Liver (tissue), 3 donors: ENCODE measurements at regions not wholly inside any gene's neighbourhood (a gene's known extent, or its start where the extent isn't known, plus 50 kb on each side); places are given as distances from the start of the nearest gene placed in this dataset.

ENCODE experiments used
- RAD21 ChIP-seq, 2 donors: IDR thresholded peaks; 2 replicates each; pipeline ENCODE4 v1.6.1; 2016; ENCODE audit warnings: antibody characterized with exemption in 2 of 2, mild to moderate bottlenecking in 2 of 2
- SP1 ChIP-seq: IDR thresholded peaks from 2 replicates; pipeline ENCODE4 v1.6.1; 2018; ENCODE audit warnings: antibody characterized with exemption, mild to moderate bottlenecking
- TF ChIP-seq, protein P1 (sequence below): fragments of 150-350 bp; IDR thresholded peaks from 2 replicates; pipeline ENCODE4 v1.5.1; 2017; ENCODE audit warnings: improper control_type of control experiment, low read depth, low read length; ENCODE audit not compliant: missing input control
- donor health status: healthy.
- donor health status: healthy.

DNA sequence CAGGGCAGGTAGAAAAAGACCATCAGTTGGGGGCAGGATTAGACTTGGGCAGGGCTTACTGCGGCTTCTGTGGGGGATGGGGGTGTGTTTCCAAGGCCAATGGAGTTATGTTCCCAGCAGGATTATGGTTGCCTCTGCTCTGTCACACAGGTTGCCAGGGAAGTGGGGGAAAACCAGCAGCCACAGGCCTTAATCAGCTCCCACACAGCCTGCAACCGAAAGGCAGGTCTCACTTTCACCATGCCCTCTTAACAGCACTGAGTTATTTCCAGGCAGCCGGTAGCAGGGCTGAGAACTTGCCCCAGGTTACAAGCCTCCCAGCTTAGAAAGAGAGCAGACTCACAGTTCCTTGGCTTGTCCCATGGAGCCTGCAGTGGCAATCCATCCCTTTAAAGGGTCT, 205.5 kb downstream of the FGF10 start:
- TF ChIP-seq, protein P1, sequence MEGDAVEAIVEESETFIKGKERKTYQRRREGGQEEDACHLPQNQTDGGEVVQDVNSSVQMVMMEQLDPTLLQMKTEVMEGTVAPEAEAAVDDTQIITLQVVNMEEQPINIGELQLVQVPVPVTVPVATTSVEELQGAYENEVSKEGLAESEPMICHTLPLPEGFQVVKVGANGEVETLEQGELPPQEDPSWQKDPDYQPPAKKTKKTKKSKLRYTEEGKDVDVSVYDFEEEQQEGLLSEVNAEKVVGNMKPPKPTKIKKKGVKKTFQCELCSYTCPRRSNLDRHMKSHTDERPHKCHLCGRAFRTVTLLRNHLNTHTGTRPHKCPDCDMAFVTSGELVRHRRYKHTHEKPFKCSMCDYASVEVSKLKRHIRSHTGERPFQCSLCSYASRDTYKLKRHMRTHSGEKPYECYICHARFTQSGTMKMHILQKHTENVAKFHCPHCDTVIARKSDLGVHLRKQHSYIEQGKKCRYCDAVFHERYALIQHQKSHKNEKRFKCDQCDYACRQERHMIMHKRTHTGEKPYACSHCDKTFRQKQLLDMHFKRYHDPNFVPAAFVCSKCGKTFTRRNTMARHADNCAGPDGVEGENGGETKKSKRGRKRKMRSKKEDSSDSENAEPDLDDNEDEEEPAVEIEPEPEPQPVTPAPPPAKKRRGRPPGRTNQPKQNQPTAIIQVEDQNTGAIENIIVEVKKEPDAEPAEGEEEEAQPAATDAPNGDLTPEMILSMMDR = no peak
- TF ChIP-seq SP1 = no peak
- no peak for TF ChIP-seq RAD21 (IDR thresholded peaks at IDR 0.05)
